C4-2B (cell line): ENCODE measurements at regions not wholly inside any gene's neighbourhood (a gene's known extent, or its start where the extent isn't known, plus 50 kb on each side); places are given as distances from the start of the nearest gene placed in this dataset.

Source experiments
- CTCF ChIP-seq: fragments of 450-650 bp; conservative IDR thresholded peaks from 2 replicates; pipeline ENCODE4 v1.5.1; 2017; ENCODE audit warnings: mild to moderate bottlenecking
- ZFX ChIP-seq: fragments of 450-650 bp; IDR thresholded peaks from 2 replicates; pipeline ENCODE4 v1.6.1; 2017

- TF ChIP-seq CTCF: no peak
- TF ChIP-seq ZFX: no peak
Measured at GRCh38 chr7:85426487-85426960, 239.7 kb upstream of the SEMA3D start.
